Endothelial cell (in vitro differentiated cells): ENCODE measurements at regions not wholly inside any gene's neighbourhood (a gene's known extent, or its start where the extent isn't known, plus 50 kb on each side); places are given as distances from the start of the nearest gene placed in this dataset.

Experiments used
- DNase-seq: peaks from one replicate; pipeline ENCODE4 v3.0.0; 2021; ENCODE audit warnings: low spot score
- H3K27ac Mint-ChIP-seq: one replicate; pipeline ENCODE4 v1.8.0; 2021; ENCODE audit warnings: mixed read lengths, inconsistent platforms; ENCODE audit not compliant: unreplicated experiment
- H3K27me3 Mint-ChIP-seq: one replicate; pipeline ENCODE4 v1.8.0; 2021; ENCODE audit warnings: mild to moderate bottlenecking, moderate library complexity, mixed read lengths, inconsistent platforms; ENCODE audit not compliant: unreplicated experiment
- H3K36me3 Mint-ChIP-seq: one replicate; pipeline ENCODE4 v1.8.0; 2021; ENCODE audit warnings: mild to moderate bottlenecking, low read depth, mixed read lengths, inconsistent platforms; ENCODE audit not compliant: unreplicated experiment
- H3K4me1 Mint-ChIP-seq: one replicate; pipeline ENCODE4 v1.8.0; 2021; ENCODE audit warnings: mild to moderate bottlenecking, mixed read lengths, inconsistent platforms; ENCODE audit not compliant: unreplicated experiment
- H3K4me3 Mint-ChIP-seq: one replicate; pipeline ENCODE4 v1.8.0; 2021; ENCODE audit warnings: mild to moderate bottlenecking, mixed read lengths, inconsistent platforms; ENCODE audit not compliant: unreplicated experiment
- H3K9me3 Mint-ChIP-seq: one replicate; pipeline ENCODE4 v1.8.0; 2021; ENCODE audit warnings: mixed read lengths, inconsistent platforms; ENCODE audit not compliant: unreplicated experiment
- TF ChIP-seq, protein P1 (sequence below): fragments of 200-600 bp; sonication (generic); IDR thresholded peaks from one replicate; pipeline ENCODE4 v1.5.0; 2021; ENCODE audit warnings: antibody characterized with exemption; ENCODE audit not compliant: unreplicated experiment

DNA sequence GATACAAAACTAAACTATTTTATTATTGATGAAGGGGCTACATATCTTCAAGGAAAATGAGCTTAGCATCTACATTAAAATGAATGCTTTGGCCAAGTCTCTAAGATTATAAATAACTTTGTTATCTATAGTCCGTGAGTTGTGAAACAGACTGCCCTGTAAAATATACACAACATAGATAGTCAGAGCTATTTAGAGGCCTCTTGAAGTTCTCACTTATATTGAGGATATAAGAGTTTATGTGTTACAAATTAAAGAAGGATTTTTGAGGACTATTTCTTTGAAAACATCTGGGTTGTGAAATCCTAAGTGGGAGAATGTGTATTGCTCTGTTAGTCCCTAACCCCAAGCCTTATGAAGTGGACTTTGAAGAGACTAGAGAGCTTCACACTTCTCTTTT is 292.0 kb upstream of the CDH2 start:
- Mint-ChIP-seq H3K36me3 (peaks cover 4% of the 10 kb centered on the region), H3K27ac (no peak overlapping the region), H3K27me3 (no peaks in the 10 kb centered on the region), H3K4me1 (no peaks in the 10 kb centered on the region), H3K9me3 (peaks cover 7% of the 10 kb centered on the region), H3K4me3 (no peak overlapping the region)
- no peak for DNase-seq
- TF ChIP-seq, protein P1, sequence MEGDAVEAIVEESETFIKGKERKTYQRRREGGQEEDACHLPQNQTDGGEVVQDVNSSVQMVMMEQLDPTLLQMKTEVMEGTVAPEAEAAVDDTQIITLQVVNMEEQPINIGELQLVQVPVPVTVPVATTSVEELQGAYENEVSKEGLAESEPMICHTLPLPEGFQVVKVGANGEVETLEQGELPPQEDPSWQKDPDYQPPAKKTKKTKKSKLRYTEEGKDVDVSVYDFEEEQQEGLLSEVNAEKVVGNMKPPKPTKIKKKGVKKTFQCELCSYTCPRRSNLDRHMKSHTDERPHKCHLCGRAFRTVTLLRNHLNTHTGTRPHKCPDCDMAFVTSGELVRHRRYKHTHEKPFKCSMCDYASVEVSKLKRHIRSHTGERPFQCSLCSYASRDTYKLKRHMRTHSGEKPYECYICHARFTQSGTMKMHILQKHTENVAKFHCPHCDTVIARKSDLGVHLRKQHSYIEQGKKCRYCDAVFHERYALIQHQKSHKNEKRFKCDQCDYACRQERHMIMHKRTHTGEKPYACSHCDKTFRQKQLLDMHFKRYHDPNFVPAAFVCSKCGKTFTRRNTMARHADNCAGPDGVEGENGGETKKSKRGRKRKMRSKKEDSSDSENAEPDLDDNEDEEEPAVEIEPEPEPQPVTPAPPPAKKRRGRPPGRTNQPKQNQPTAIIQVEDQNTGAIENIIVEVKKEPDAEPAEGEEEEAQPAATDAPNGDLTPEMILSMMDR: no peak

DNA sequence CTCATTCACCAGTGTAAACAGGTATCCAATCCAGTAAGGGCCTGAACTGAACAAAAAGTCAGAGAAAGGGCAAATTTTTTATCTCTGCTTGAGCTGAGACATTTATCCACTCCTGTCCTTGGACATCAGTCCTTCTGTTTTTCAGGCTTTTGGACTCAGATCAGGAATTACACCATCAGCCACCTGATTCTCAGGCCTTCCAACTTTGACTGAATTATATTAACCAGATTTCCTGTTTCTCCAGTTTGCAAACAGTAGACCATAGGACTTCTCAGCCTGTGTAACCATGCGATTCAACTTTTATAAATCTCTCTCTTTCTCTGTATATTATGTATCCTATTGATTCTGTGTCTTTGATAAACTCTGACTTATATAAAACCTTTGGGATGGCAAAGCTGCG is 289.3 kb upstream of the CDH2 start:
- Mint-ChIP-seq H3K9me3 (no peaks in the 10 kb centered on the region), H3K4me3 (no peak overlapping the region), H3K36me3 (no peaks in the 10 kb centered on the region), H3K4me1 (no peaks in the 10 kb centered on the region), H3K27me3 (no peaks in the 10 kb centered on the region), H3K27ac (no peak overlapping the region)
- DNase-seq: no peak
- TF ChIP-seq, protein P1: no peak

DNA sequence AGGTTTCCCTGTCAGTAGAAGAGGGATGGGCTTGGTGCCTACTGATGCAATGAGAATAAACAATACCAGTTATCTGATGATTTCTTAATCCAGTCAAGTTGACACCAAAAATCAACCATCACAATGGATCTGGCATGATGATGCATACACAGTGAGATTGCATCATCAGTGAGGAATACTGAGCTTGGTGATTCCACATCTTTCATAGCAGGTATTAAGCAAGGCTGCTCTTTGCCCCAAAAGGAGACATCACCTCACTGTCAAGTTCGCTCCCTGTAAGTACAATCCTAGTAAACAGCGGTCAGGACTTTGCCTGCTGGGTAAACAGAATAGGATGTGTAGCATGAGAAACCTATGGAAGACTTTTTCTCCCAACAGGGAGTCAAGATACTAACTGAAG is 282.7 kb upstream of the CDH2 start:
- Mint-ChIP-seq H3K4me1 (no peaks in the 10 kb centered on the region), H3K9me3 (no peaks in the 10 kb centered on the region), H3K27me3 (no peaks in the 10 kb centered on the region), H3K36me3 (no peaks in the 10 kb centered on the region), H3K4me3 (no peak overlapping the region), H3K27ac (no peak overlapping the region)
- DNase-seq: no peak
- TF ChIP-seq, protein P1: no peak

DNA sequence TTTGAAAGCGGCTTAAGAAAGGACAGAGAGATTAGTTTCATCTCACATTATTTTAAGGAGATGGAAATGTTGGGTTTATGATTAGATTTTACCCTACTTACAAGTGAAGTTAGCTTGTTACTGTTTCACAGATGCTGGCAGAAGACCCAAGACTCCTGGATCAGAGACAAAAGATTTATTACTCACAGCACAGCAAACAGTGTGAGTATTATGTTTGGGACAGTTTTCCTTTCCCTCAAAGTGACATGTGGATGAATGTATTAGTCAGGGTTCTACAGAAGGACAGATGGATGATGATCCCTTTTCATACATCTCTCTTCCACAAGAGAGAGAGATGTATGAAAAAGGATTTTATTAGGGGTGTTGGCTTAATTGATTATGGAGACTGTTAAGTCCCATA is 281.8 kb upstream of the CDH2 start:
- H3K27me3 Mint-ChIP-seq: no peaks in the 10 kb centered on the region
- no peaks in the 10 kb centered on the region for H3K36me3 Mint-ChIP-seq

DNA sequence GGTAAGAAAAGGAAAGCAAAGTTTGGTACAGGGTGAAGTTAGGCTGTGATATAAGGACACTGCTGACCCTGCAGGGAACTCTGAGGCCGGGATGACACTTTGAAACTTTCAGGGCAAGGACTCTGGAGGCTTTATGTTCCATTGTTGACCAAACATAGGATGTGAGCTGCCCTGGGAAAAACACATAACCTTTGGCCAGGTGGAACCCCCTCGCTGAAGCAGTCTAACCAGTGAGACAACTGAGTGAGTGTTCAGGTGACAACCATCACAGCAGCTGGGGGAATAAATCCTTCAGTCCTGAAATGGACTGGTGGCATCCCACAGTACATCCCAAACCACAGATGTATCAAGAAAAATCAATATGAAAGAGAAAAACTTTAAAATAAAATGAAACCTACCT is 280.9 kb upstream of the CDH2 start:
- no peaks in the 10 kb centered on the region for H3K36me3 Mint-ChIP-seq
- DNase-seq: no peak
- H3K27me3 Mint-ChIP-seq: no peaks in the 10 kb centered on the region
- no peak overlapping the region for H3K27ac Mint-ChIP-seq
- H3K4me1 Mint-ChIP-seq: no peaks in the 10 kb centered on the region
- no peaks in the 10 kb centered on the region for H3K9me3 Mint-ChIP-seq
- H3K4me3 Mint-ChIP-seq: no peak overlapping the region
- TF ChIP-seq, protein P1: no peak

More for the DNA sequence above, 281.8 kb upstream of the CDH2 start:
- H3K9me3 Mint-ChIP-seq: no peaks in the 10 kb centered on the region
- no peaks in the 10 kb centered on the region for H3K4me1 Mint-ChIP-seq
- no peak for DNase-seq
- no peak overlapping the region for H3K27ac Mint-ChIP-seq
- TF ChIP-seq, protein P1: no peak
- no peak overlapping the region for H3K4me3 Mint-ChIP-seq
